ENCODE measurements at regions not wholly inside any gene's neighbourhood (a gene's known extent, or its start where the extent isn't known, plus 50 kb on each side); places are given as distances from the start of the nearest gene placed in this dataset.

GRCh38 chr12:91590966-91591638 is 408.5 kb upstream of the DCN start:
- TF ChIP-seq CTCF (IDR thresholded peaks at IDR 0.05) (no peak), POLR2A (IDR thresholded peaks at IDR 0.05) (no peak), POLR2AphosphoS5 (IDR thresholded peaks at IDR 0.05) (no peak)

All from sigmoid colon (tissue), 4 donors.